Upper lobe of right lung (tissue), 1 donor: ENCODE measurements at regions not wholly inside any gene's neighbourhood (a gene's known extent, or its start where the extent isn't known, plus 50 kb on each side); places are given as distances from the start of the nearest gene placed in this dataset.

Source experiments
- ATAC-seq: fragments of 200-7000 bp; cut with Tn5 transposase; one replicate; pipeline ENCODE4 v1.9.1; 2020; ENCODE audit warnings: mild to moderate bottlenecking, moderate library complexity
- DNase-seq: peaks from one replicate; pipeline ENCODE4 v3.0.0-alpha.2; 2020
- H3K27ac ChIP-seq: fragments of 200-600 bp; one replicate; pipeline ENCODE4 v1.8.0; 2022
- H3K27me3 ChIP-seq: fragments of 200-600 bp; one replicate; pipeline ENCODE4 v1.8.0; 2022; ENCODE audit warnings: mild to moderate bottlenecking
- H3K36me3 ChIP-seq: fragments of 200-600 bp; one replicate; pipeline ENCODE4 v1.8.0; 2022
- H3K4me1 ChIP-seq: fragments of 200-600 bp; one replicate; pipeline ENCODE4 v1.8.0; 2022
- H3K4me3 ChIP-seq: fragments of 200-600 bp; one replicate; pipeline ENCODE4 v1.8.0; 2022; ENCODE audit warnings: mild to moderate bottlenecking
- H3K9me3 ChIP-seq: fragments of 200-600 bp; one replicate; pipeline ENCODE4 v1.8.0; 2022
- CTCF ChIP-seq: fragments of 200-600 bp; IDR thresholded peaks from one replicate; pipeline ENCODE4 v1.8.0; 2022; ENCODE audit warnings: antibody characterized with exemption
- intact Hi-C: fragments of 100-400 bp; cut with DNase I; formaldehyde crosslinking; loops from one replicate; pipeline ENCODE4 v1.11.0; 2022
- donor health status: DM: no; HTN: yes; CAD: no; lungs with severe emphysema.

- Histone ChIP-seq H3K9me3 (no peaks in the 10 kb centered on the region), H3K4me1 (no peaks in the 10 kb centered on the region), H3K4me3 (no peak overlapping the region), H3K27ac (no peak overlapping the region), H3K27me3 (no peaks in the 10 kb centered on the region), H3K36me3 (no peaks in the 10 kb centered on the region)
- no peak for ATAC-seq
- no peak for DNase-seq
- intact Hi-C loops: no loop called here
- TF ChIP-seq CTCF: no peak
Measured at GRCh38 chr5:128682669-128683068, 144.6 kb upstream of the FBN2 start.

GRCh38 chr5:128684961-128685360 is 146.9 kb upstream of the FBN2 start:
- H3K4me3 ChIP-seq: no peak overlapping the region
- H3K36me3 ChIP-seq: no peaks in the 10 kb centered on the region
- ATAC-seq (no peak), DNase-seq (no peak)
- TF ChIP-seq CTCF: no peak
- intact Hi-C loops: no loop called here
- H3K27me3 ChIP-seq: no peaks in the 10 kb centered on the region
- no peaks in the 10 kb centered on the region for H3K4me1 ChIP-seq
- no peaks in the 10 kb centered on the region for H3K9me3 ChIP-seq
- H3K27ac ChIP-seq: no peak overlapping the region

GRCh38 chr5:128687930-128688329 is 149.9 kb upstream of the FBN2 start:
- no peak overlapping the region for H3K27ac ChIP-seq
- H3K4me3 ChIP-seq: no peak overlapping the region
- no peaks in the 10 kb centered on the region for H3K9me3 ChIP-seq
- no peak for TF ChIP-seq CTCF
- intact Hi-C loops: no loop called here
- no peaks in the 10 kb centered on the region for H3K4me1 ChIP-seq
- ATAC-seq (no peak), DNase-seq (no peak)
- H3K27me3 ChIP-seq: no peaks in the 10 kb centered on the region
- H3K36me3 ChIP-seq: no peaks in the 10 kb centered on the region

GRCh38 chr5:128693764-128694163 is 155.7 kb upstream of the FBN2 start:
- Histone ChIP-seq H3K4me3 (no peak overlapping the region), H3K27me3 (no peaks in the 10 kb centered on the region), H3K4me1 (no peaks in the 10 kb centered on the region), H3K36me3 (no peaks in the 10 kb centered on the region), H3K27ac (no peak overlapping the region), H3K9me3 (no peaks in the 10 kb centered on the region)
- ATAC-seq: no peak
- intact Hi-C loops: no loop called here
- no peak for TF ChIP-seq CTCF
- DNase-seq: no peak

- Histone ChIP-seq H3K4me3 (no peak overlapping the region), H3K9me3 (no peaks in the 10 kb centered on the region), H3K4me1 (no peaks in the 10 kb centered on the region), H3K36me3 (no peaks in the 10 kb centered on the region), H3K27ac (no peak overlapping the region), H3K27me3 (no peaks in the 10 kb centered on the region)
- intact Hi-C loops: no loop called here
- DNase-seq (no peak), ATAC-seq (no peak)
- TF ChIP-seq CTCF: peak; percentile 10
Measured at GRCh38 chr5:128695791-128696530, 157.9 kb upstream of the FBN2 start.

- no peaks in the 10 kb centered on the region for H3K27me3 ChIP-seq
- intact Hi-C loops: no loop called here
- no peak for DNase-seq
- no peak overlapping the region for H3K27ac ChIP-seq
- ATAC-seq: no peak
- no peaks in the 10 kb centered on the region for H3K9me3 ChIP-seq
- no peaks in the 10 kb centered on the region for H3K4me1 ChIP-seq
- H3K36me3 ChIP-seq: no peaks in the 10 kb centered on the region
- no peak for TF ChIP-seq CTCF
- H3K4me3 ChIP-seq: no peak overlapping the region
Measured at GRCh38 chr5:128701301-128701700, 163.3 kb upstream of the FBN2 start.
